HEK293T (cell line): ENCODE measurements at regions not wholly inside any gene's neighbourhood (a gene's known extent, or its start where the extent isn't known, plus 50 kb on each side); places are given as distances from the start of the nearest gene placed in this dataset.

ENCODE experiments used
- BHLHE40 ChIP-seq: fragments of 450-650 bp; IDR thresholded peaks from 2 replicates; pipeline ENCODE4 v1.6.1; 2016; ENCODE audit warnings: mild to moderate bottlenecking, moderate library complexity, borderline replicate concordance
- FOXM1 ChIP-seq: fragments of 450-650 bp; IDR thresholded peaks from 2 replicates; pipeline ENCODE4 v1.6.1; 2017; ENCODE audit warnings: mild to moderate bottlenecking, borderline replicate concordance
- L3MBTL2 ChIP-seq: fragments of 450-650 bp; conservative IDR thresholded peaks from 2 replicates; pipeline ENCODE4 v1.6.1; 2016; ENCODE audit warnings: mild to moderate bottlenecking
- NFRKB ChIP-seq: fragments of 450-650 bp; IDR thresholded peaks from 2 replicates; pipeline ENCODE4 v1.6.1; 2016; ENCODE audit warnings: mild to moderate bottlenecking, moderate library complexity
- SP1 ChIP-seq: fragments of 450-650 bp; IDR thresholded peaks from 2 replicates; pipeline ENCODE4 v1.6.1; 2017

DNA sequence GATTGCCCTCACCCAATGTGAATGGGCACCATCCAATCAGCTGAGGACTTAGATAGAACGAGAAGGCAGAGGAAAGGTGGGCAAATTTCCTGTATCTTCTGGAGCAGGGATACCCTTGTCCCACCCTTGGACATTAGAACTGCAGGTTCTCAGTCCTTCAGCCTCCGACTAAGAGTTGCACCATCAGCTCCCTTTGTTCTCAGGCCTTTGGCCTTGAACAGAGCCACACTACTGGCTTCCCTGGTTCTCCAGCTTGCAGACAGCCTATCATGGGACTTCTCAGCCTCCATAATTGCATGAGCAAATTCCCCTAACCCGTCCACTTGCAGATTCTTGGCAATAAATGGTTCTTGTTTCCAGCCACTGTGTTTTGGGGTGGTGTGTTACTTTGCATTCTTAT, 102.4 kb downstream of the LSM3 start:
- TF ChIP-seq BHLHE40 (no peak), NFRKB (no peak), FOXM1 (no peak), L3MBTL2 (no peak), SP1 (no peak)
